GM10266 (cell line): ENCODE measurements at regions not wholly inside any gene's neighbourhood (a gene's known extent, or its start where the extent isn't known, plus 50 kb on each side); places are given as distances from the start of the nearest gene placed in this dataset.

Source experiments
- DNase-seq: peaks from one replicate; pipeline ENCODE4 v3.0.0; 2012; ENCODE audit errors: extremely low spot score
- TF ChIP-seq, protein P1 (sequence below): IDR thresholded peaks from 2 replicates; pipeline ENCODE4 v1.5.1; 2012; ENCODE audit warnings: mild to moderate bottlenecking, low read depth; ENCODE audit not compliant: control insufficient read depth, insufficient read depth; ENCODE audit errors: missing control alignments

DNA sequence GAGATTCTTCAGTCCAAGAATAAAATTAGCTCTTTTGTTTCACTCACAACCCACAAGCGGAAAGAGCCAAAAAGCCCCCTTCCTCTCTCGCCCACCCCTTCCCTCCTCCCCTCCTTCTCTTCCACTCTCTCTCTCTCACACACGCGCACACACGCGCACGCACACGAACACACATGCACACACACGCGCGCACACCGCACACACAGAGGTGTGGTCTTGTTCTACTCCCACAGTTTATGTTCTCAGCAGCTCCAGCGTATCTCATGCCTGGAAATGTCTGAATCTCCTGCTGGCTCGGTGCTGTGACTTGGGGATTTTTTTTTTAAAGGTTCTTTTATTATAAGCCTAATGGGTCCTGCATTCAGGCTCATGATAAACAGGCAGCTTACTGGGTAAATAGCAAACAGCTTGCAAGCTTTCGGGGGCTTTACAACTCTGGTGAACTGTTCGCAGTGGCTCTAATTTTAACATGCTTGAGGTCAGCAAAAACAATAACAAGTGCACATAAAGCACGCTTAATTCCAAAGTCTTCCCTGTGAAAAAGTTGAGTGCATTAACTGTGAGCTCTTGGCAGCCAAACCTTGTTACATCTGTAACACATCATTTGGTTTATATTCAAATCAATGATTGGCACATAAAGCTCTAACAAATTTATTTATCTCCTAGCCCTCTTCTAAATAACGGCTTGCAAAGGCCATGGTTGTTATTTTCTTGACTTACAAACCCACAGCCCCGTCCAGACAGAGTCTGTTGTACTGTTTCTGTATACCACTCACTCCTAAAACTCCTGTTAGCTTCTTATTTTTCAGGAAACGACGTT, 424.1 kb upstream of the MGMT start:
- TF ChIP-seq, protein P1, sequence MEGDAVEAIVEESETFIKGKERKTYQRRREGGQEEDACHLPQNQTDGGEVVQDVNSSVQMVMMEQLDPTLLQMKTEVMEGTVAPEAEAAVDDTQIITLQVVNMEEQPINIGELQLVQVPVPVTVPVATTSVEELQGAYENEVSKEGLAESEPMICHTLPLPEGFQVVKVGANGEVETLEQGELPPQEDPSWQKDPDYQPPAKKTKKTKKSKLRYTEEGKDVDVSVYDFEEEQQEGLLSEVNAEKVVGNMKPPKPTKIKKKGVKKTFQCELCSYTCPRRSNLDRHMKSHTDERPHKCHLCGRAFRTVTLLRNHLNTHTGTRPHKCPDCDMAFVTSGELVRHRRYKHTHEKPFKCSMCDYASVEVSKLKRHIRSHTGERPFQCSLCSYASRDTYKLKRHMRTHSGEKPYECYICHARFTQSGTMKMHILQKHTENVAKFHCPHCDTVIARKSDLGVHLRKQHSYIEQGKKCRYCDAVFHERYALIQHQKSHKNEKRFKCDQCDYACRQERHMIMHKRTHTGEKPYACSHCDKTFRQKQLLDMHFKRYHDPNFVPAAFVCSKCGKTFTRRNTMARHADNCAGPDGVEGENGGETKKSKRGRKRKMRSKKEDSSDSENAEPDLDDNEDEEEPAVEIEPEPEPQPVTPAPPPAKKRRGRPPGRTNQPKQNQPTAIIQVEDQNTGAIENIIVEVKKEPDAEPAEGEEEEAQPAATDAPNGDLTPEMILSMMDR: no peak

DNA sequence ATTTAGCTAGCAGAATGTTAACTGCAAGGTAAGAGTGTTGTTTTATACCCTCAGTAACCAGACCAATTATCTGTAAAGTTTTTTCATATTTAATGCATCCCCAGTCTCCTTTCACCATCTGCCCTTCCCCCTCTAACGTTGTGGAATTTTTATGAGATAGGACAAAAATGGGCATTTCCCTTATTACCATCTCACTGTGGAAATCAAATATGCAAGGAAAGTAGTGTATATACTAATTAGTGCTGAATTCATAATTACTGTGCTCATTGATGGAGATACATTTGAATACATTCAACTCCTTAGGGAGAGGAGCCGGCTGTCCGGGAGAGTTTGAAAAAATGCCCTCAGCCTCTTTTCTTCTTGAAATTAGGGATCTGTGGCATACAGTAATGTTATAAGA, 423.4 kb upstream of the MGMT start:
- TF ChIP-seq, protein P1: no peak
- no peak for DNase-seq

More for the DNA sequence above, 424.1 kb upstream of the MGMT start:
- DNase-seq: no peak

DNA sequence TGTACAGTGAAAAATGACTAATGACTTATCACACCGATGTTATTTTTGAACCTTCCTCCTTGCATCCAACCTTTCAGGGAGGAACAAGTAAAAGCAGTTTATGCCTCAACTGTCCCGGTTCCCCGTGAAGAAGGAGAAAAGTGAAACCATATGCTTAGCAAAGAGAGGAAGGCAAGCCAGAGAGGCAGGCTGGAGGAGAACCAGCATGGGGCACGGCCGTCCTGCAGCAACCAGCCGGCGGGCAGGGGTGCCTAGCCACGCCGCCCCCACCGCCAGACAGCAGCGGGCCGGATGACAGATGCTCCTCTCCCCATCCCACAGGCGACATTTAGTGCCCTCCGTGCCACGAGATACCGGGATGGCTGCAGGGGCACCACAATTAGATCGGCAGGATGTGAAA, 421.4 kb upstream of the MGMT start:
- DNase-seq: no peak

DNA sequence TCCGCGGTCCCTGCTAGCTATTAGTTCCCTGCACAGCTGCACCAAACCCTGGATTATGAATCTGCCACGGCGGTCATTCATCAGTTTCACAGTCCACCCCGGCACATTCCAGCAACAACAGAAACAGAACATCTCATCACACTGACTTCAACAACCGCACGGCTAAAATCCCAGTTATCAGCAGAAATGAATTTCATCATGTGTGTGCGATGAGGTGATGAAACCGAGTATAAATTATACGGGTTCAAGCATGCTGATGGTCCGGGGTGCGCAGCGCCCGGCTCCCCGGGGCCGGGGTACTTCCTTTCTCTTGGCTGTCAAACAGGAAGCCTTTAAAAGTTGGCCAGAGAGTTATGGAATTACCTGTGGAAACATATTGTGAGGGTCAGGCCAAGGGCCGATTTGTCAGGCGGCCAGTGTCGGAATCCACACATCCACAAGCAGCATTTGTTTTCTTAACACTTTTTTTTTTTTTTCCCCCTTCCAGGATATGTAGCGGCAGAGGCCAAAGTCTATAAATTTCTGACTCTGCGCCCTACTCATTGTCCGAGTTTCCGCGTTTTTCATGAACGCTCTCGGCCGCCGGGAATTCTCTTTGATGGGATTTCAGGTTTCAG, 420.9 kb upstream of the MGMT start:
- TF ChIP-seq, protein P1: no peak
- no peak for DNase-seq

More for the DNA sequence above, 421.4 kb upstream of the MGMT start:
- TF ChIP-seq, protein P1: no peak

DNA sequence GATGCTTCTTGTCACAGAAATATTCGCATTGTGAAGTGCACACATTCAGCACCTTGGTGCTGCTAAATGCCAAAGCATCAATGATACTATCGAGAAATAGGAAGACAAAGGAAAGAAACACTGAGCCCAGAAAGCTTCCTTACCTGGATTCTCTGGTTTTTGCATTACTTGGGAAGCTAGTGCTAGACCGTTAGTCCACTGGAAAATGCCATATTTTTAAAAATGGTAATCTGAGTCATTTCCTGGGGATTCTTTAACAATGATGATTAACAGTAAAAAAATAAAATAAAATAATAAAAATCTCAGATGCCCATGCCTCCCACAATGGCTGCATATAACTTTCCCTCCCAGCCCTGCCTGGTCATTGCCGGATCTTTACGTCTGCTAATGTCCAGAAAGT, 420.1 kb upstream of the MGMT start:
- DNase-seq: no peak
- TF ChIP-seq, protein P1: no peak

DNA sequence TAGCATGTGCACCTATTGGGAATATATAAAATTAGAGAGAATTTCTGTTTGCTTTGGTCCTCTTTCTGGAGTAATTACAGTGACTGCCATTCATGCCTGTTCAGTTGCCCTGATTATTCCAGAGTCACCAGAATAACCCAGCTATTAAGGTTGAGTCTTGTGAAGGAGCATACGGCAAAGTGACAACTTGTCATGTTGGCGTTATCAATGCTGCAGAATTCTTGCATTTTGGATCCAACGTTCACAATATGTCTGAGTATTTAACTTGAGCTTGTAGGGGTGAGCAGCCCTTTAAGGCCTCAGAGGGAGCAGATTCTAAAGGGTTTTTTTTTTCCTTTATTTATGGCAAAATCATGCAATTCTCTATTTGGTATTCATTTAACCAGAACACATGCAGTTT, 419.4 kb upstream of the MGMT start:
- TF ChIP-seq, protein P1: no peak
- DNase-seq: no peak

DNA sequence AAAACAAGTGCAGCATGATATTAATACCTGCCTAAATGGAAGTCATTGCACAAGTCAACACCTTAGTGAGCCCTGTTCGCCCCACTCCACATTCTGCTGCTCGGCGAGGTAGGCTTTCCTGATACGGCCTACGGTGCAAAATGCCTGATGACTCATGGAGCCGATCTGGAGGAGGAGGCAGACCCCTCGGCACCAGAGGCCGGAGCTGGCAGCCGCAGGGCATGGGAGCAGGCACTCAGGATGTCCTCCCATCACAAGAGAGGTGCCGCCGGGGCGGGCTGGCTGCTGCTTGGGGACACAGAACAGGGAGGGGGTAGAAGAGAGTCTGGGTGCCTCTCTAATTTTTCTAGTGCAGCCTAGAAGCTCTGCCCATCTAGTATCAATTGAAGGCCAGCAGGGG, 418.5 kb upstream of the MGMT start:
- TF ChIP-seq, protein P1: no peak
- no peak for DNase-seq
